H9 (cell line): ENCODE measurements at regions not wholly inside any gene's neighbourhood (a gene's known extent, or its start where the extent isn't known, plus 50 kb on each side); places are given as distances from the start of the nearest gene placed in this dataset.

Experiments
- DNase-seq: peaks from one replicate; pipeline ENCODE4 v3.0.0-alpha.2; 2017
- H2AFZ ChIP-seq: one replicate; pipeline ENCODE4 v1.6.1; 2013; ENCODE audit warnings: mild to moderate bottlenecking, low read length, control low read depth, moderate library complexity
- H2AK5ac ChIP-seq: 2 replicates; pipeline ENCODE4 v1.6.1; 2013; ENCODE audit warnings: low read length, control low read depth, mixed read lengths; ENCODE audit not compliant: insufficient read length
- H2BK120ac ChIP-seq: one replicate; pipeline ENCODE4 v1.6.1; 2013; ENCODE audit warnings: low read depth, mild to moderate bottlenecking, low read length, control low read depth, inconsistent platforms; ENCODE audit not compliant: poor library complexity, severe bottlenecking
- H2BK12ac ChIP-seq: 2 replicates; pipeline ENCODE4 v1.6.1; 2013; ENCODE audit warnings: low read length, control low read depth, mixed read lengths, low read depth; ENCODE audit not compliant: insufficient read length
- H2BK15ac ChIP-seq: 2 replicates; pipeline ENCODE4 v1.6.1; 2013; ENCODE audit warnings: low read depth, low read length, control low read depth
- H2BK20ac ChIP-seq: one replicate; pipeline ENCODE4 v1.6.1; 2013; ENCODE audit warnings: low read depth, mild to moderate bottlenecking, low read length, control low read depth, inconsistent platforms; ENCODE audit not compliant: poor library complexity, severe bottlenecking
- H2BK5ac ChIP-seq: 2 replicates; pipeline ENCODE4 v1.6.1; 2013; ENCODE audit warnings: low read length, control low read depth, mixed read lengths; ENCODE audit not compliant: insufficient read length
- H3K14ac ChIP-seq: 2 replicates; pipeline ENCODE4 v1.6.1; 2013; ENCODE audit warnings: low read length, control low read depth; ENCODE audit not compliant: insufficient read depth
- H3K18ac ChIP-seq: 2 replicates; pipeline ENCODE4 v1.6.1; 2013; ENCODE audit warnings: low read depth, mild to moderate bottlenecking, mixed read lengths, low read length, control low read depth; ENCODE audit not compliant: insufficient read length
- H3K23ac ChIP-seq: 2 replicates; pipeline ENCODE4 v1.6.1; 2013; ENCODE audit warnings: low read length, control low read depth, mixed read lengths, low read depth; ENCODE audit not compliant: insufficient read length
- H3K23me2 ChIP-seq: 2 replicates; pipeline ENCODE4 v1.6.1; 2013; ENCODE audit warnings: low read depth, mild to moderate bottlenecking, mixed read lengths, low read length, control low read depth; ENCODE audit not compliant: insufficient read length, poor library complexity, severe bottlenecking
- H3K27ac ChIP-seq: 2 replicates; pipeline ENCODE4 v1.5.1; 2013; ENCODE audit warnings: low read length, control low read depth, mixed read lengths, low read depth; ENCODE audit not compliant: insufficient read length
- H3K27me3 ChIP-seq: 2 replicates; pipeline ENCODE4 v1.6.1; 2013; ENCODE audit warnings: low read length, control low read depth, inconsistent platforms; ENCODE audit not compliant: insufficient read depth
- H3K4ac ChIP-seq: 2 replicates; pipeline ENCODE4 v1.6.1; 2013; ENCODE audit warnings: low read depth, mild to moderate bottlenecking, control low read depth, inconsistent platforms, low read length, moderate library complexity
- H3K4me1 ChIP-seq: 2 replicates; pipeline ENCODE4 v1.6.1; 2013; ENCODE audit warnings: low read length, control low read depth, inconsistent platforms; ENCODE audit not compliant: insufficient read depth
- H3K4me2 ChIP-seq: 2 replicates; pipeline ENCODE4 v1.6.1; 2013; ENCODE audit warnings: low read length, control low read depth, mixed read lengths; ENCODE audit not compliant: insufficient read length, insufficient read depth
- H3K56ac ChIP-seq: 2 replicates; pipeline ENCODE4 v1.6.1; 2013; ENCODE audit warnings: low read depth, mild to moderate bottlenecking, mixed read lengths, low read length, control low read depth; ENCODE audit not compliant: insufficient read length
- H3K79me1 ChIP-seq: 2 replicates; pipeline ENCODE4 v1.6.1; 2013; ENCODE audit warnings: low read depth, mild to moderate bottlenecking, moderate library complexity, low read length, control low read depth, inconsistent platforms; ENCODE audit not compliant: insufficient read depth, poor library complexity, severe bottlenecking
- H3K79me2 ChIP-seq: 2 replicates; pipeline ENCODE4 v1.6.1; 2013; ENCODE audit warnings: low read length, control low read depth, inconsistent platforms; ENCODE audit not compliant: insufficient read depth
- H3K9ac ChIP-seq: 2 replicates; pipeline ENCODE4 v1.6.1; 2013; ENCODE audit warnings: low read length, control low read depth, mixed read lengths; ENCODE audit not compliant: insufficient read length; ENCODE audit errors: extremely low read depth
- H3K9me3 ChIP-seq: one replicate; pipeline ENCODE4 v1.6.1; 2013; ENCODE audit warnings: low read depth, low read length, inconsistent platforms; ENCODE audit not compliant: control insufficient read depth
- H3T11ph ChIP-seq: one replicate; pipeline ENCODE4 v1.6.1; 2013; ENCODE audit warnings: mild to moderate bottlenecking, low read length, control low read depth, inconsistent platforms
- H4K20me1 ChIP-seq: one replicate; pipeline ENCODE4 v1.6.1; 2013; ENCODE audit not compliant: control insufficient read depth, insufficient read length, insufficient read depth
- H4K5ac ChIP-seq: 2 replicates; pipeline ENCODE4 v1.6.1; 2013; ENCODE audit warnings: low read depth, mild to moderate bottlenecking, mixed read lengths, low read length, control low read depth; ENCODE audit not compliant: insufficient read length
- H4K8ac ChIP-seq: replicated peaks from 2 replicates; pipeline ENCODE4 v1.6.1; 2013; ENCODE audit warnings: low read length, control low read depth, mixed read lengths, low read depth; ENCODE audit not compliant: insufficient read length
- H4K91ac ChIP-seq: 2 replicates; pipeline ENCODE4 v1.6.1; 2013; ENCODE audit warnings: low read depth, mild to moderate bottlenecking, moderate library complexity, mixed read lengths, low read length, control low read depth; ENCODE audit not compliant: insufficient read length
- H3K27ac Mint-ChIP-seq, 3 experiments: 2 replicates in 2 of 3; 3 replicates in 1 of 3; pipeline ENCODE4 v1.8.0; 2020 to 2021; ENCODE audit warnings: mixed read lengths in 3 of 3, mild to moderate bottlenecking in 1 of 3, moderate library complexity in 1 of 3
- H3K27me3 Mint-ChIP-seq: 2 replicates; pipeline ENCODE4 v1.8.0; 2021; ENCODE audit warnings: low read depth, mild to moderate bottlenecking, moderate library complexity, mixed read lengths
- H3K36me3 Mint-ChIP-seq, 3 experiments: 2 replicates in 2 of 3; 3 replicates in 1 of 3; pipeline ENCODE4 v1.8.0; 2020 to 2021; ENCODE audit warnings: low read depth in 3 of 3, mixed read lengths in 3 of 3; ENCODE audit not compliant: insufficient read depth in 1 of 3
- H3K4me1 Mint-ChIP-seq, 2 experiments: 2 replicates each; pipeline ENCODE4 v1.8.0; 2020; ENCODE audit warnings: mixed read lengths in 2 of 2
- H3K4me3 Mint-ChIP-seq, 2 experiments: 2 replicates in 1 of 2; 3 replicates in 1 of 2; pipeline ENCODE4 v1.8.0; 2020 to 2021; ENCODE audit warnings: mild to moderate bottlenecking in 2 of 2, mixed read lengths in 2 of 2, moderate library complexity in 1 of 2
- H3K9me3 Mint-ChIP-seq, 2 experiments: 2 replicates in 1 of 2; 3 replicates in 1 of 2; pipeline ENCODE4 v1.8.0; 2020; ENCODE audit warnings: mild to moderate bottlenecking in 2 of 2, mixed read lengths in 2 of 2, moderate library complexity in 1 of 2
- WGBS: extraction: QIAGEN DNeasy Blood & Tissue Kit; methylation state at CpG from one replicate; pipeline ENCODE4 v1.1.7; 2013; ENCODE audit warnings: missing lambda C conversion rate, low lambda C conversion rate, mixed read lengths; ENCODE audit not compliant: insufficient read length; ENCODE audit errors: extremely low coverage; 5-methylcytosine and 5-hydroxymethylcytosine counted together
- TF ChIP-seq, protein P1 (sequence below): fragments of 200-600 bp; sonication (generic); conservative IDR thresholded peaks from 3 replicates; pipeline ENCODE4 v1.8.0; 2021; ENCODE audit warnings: antibody characterized with exemption, mild to moderate bottlenecking

DNA sequence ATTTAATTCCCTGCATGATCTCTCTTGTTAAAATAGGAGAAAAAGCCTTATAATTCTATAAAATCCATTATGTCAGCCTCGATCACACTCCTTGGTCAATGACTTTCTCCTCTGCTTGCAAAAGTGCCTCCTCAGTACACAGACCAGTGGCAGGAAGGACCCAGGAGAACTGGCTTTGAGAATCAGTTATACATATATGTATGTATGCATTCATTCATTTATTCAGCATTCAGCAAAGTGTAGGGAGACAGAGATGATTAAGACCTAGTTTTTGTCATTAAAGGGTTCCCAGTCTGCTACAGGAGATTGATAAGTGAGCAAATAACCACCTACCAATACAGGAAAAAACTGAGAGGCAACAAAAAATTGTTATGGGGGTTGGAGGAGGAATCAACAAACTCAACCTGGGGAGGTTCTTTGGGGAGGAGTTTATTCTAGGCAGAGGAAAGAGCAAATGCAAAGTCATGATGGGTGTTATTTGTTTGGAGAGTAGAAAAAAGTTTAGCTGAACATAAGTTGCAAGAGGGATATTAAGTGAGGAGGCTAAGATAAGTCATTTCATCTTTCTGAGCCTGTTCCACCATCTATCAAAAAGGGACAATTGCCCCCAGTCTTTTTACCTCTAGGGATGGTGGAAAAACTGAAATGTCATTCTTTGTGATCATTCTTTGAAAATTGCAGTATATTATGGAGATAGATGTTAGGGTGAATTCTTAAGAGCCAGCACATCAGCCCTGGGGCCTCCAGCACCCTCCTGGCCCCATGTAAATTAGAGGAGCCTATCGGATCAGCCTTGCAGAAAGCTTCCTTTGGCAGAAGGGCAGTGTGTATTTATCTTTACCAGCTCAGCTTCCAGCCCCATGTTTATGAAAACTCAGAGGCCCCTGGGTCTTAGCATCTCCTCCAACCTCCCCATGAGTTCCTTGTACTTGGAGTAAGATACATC, 128.0 kb downstream of the OMA1 start:
- no peak overlapping the region for H3K23ac ChIP-seq
- Mint-ChIP-seq H3K27ac (no peak overlapping the region), H3K36me3 (no peaks in the 10 kb centered on the region), H3K4me1 (peaks cover 5 to 7% of the 10 kb centered on the region in 2 experiments), H3K9me3 (no peaks in the 10 kb centered on the region), H3K4me3 (no peak overlapping the region), H3K27me3 (peaks cover 2% of the 10 kb centered on the region)
- H3K9me3 ChIP-seq, result no peaks in the 10 kb centered on the region
- H3K23me2 ChIP-seq, result no peaks in the 10 kb centered on the region
- H3K4me1 ChIP-seq, result peaks cover 2% of the 10 kb centered on the region; the same call in 1 of the 2 replicates
- no peak overlapping the region for H4K5ac ChIP-seq
- no peak overlapping the region for H3T11ph ChIP-seq
- no peaks in the 10 kb centered on the region for H3K27me3 ChIP-seq
- H3K56ac ChIP-seq, result no peak overlapping the region
- H2BK5ac ChIP-seq, result no peak overlapping the region
- no peak overlapping the region for H3K4ac ChIP-seq
- H4K20me1 ChIP-seq, result no peaks in the 10 kb centered on the region
- no peak overlapping the region for H3K27ac ChIP-seq
- H2AK5ac ChIP-seq, result no peak overlapping the region
- H2AFZ ChIP-seq, result no peak overlapping the region
- no peak overlapping the region for H2BK20ac ChIP-seq
- no peaks in the 10 kb centered on the region for H3K79me1 ChIP-seq
- no CpG with 5 or more reads among the region's 2 CpGs for WGBS
- H4K8ac ChIP-seq, result no peak overlapping the region
- H3K79me2 ChIP-seq, result no peaks in the 10 kb centered on the region
- H3K4me2 ChIP-seq, result no peak overlapping the region
- TF ChIP-seq, protein P1, sequence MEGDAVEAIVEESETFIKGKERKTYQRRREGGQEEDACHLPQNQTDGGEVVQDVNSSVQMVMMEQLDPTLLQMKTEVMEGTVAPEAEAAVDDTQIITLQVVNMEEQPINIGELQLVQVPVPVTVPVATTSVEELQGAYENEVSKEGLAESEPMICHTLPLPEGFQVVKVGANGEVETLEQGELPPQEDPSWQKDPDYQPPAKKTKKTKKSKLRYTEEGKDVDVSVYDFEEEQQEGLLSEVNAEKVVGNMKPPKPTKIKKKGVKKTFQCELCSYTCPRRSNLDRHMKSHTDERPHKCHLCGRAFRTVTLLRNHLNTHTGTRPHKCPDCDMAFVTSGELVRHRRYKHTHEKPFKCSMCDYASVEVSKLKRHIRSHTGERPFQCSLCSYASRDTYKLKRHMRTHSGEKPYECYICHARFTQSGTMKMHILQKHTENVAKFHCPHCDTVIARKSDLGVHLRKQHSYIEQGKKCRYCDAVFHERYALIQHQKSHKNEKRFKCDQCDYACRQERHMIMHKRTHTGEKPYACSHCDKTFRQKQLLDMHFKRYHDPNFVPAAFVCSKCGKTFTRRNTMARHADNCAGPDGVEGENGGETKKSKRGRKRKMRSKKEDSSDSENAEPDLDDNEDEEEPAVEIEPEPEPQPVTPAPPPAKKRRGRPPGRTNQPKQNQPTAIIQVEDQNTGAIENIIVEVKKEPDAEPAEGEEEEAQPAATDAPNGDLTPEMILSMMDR, result no peak
- no peak overlapping the region for H2BK120ac ChIP-seq
- H4K91ac ChIP-seq, result no peak overlapping the region
- no peak for DNase-seq
- H2BK15ac ChIP-seq, result no peak overlapping the region
- no peak overlapping the region for H2BK12ac ChIP-seq
- H3K9ac ChIP-seq, result no peak overlapping the region
- H3K18ac ChIP-seq, result no peak overlapping the region
- H3K14ac ChIP-seq, result no peak overlapping the region
